RWPE1 (cell line): ENCODE measurements at regions not wholly inside any gene's neighbourhood (a gene's known extent, or its start where the extent isn't known, plus 50 kb on each side); places are given as distances from the start of the nearest gene placed in this dataset.

ENCODE experiments used
- CTCF ChIA-PET: fragments of 350-600 bp; sonication (Branson Sonifier 250); formaldehyde crosslinking; extraction: SDS; loops from one replicate; lab custom pipeline; 2021; lab: Yijun Ruan, JAX
- POLR2A ChIA-PET: fragments of 400-600 bp; formaldehyde crosslinking; extraction: SDS; loops from one replicate; lab custom pipeline; 2020; ENCODE audit warnings: antibody characterized with exemption; ENCODE audit not compliant: low non-redundant PET; lab: Yijun Ruan, JAX
- DNase-seq: peaks from one replicate; pipeline ENCODE4 v3.0.0; 2012; ENCODE audit warnings: low spot score
- H3K27ac ChIP-seq: fragments of 450-650 bp; 2 replicates; pipeline ENCODE4 v1.5.1; 2017
- TF ChIP-seq, protein P1 (sequence below): fragments of 450-650 bp; conservative IDR thresholded peaks from 2 replicates; pipeline ENCODE4 v1.5.1; 2017; ENCODE audit warnings: low read depth, mild to moderate bottlenecking

DNA sequence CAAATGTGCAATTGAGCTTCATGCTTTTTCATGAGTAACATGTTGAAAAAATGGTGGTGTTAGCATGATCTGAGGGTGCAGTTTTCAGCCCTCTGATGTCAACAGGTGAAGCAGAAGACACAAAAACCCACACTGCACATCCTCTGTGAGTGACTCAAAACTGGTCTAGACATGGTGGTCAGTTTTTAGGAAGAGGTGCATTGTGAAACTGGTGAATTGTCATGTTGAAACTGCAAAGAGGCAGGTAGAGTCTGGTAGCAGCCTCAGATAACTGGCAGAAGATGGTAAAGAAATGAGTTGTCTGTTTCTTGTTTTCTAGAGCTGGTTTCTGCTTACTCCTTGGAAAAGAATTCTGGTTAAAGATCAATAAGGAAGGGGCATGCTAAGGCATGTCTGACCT, 97.3 kb upstream of the HMCN1 start:
- peak; percentile 19 for DNase-seq
- CTCF ChIA-PET: no interaction called here

DNA sequence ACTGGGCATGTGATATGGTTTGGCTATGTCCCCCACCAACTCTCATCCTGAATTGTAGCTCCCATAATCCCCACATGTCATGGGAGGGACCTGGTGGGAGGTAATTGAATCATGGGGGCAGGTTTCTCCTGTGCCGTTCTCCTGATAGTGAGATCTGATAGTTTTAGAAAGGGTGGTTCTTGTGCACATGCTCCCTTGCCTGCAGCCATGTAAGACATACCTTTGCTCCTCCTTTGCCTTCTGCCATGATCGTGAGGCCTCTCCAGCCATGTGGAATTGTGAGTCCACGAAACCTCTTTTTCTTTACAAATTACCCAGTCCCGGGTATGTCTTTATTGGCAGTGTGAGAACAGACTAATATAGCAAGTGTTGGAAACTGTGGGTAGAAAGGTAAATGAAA, 99.5 kb upstream of the HMCN1 start:
- TF ChIP-seq, protein P1, sequence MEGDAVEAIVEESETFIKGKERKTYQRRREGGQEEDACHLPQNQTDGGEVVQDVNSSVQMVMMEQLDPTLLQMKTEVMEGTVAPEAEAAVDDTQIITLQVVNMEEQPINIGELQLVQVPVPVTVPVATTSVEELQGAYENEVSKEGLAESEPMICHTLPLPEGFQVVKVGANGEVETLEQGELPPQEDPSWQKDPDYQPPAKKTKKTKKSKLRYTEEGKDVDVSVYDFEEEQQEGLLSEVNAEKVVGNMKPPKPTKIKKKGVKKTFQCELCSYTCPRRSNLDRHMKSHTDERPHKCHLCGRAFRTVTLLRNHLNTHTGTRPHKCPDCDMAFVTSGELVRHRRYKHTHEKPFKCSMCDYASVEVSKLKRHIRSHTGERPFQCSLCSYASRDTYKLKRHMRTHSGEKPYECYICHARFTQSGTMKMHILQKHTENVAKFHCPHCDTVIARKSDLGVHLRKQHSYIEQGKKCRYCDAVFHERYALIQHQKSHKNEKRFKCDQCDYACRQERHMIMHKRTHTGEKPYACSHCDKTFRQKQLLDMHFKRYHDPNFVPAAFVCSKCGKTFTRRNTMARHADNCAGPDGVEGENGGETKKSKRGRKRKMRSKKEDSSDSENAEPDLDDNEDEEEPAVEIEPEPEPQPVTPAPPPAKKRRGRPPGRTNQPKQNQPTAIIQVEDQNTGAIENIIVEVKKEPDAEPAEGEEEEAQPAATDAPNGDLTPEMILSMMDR: no peak
- no peak for DNase-seq
- POLR2A ChIA-PET: no interaction called here
- CTCF ChIA-PET: no interaction called here
- no peak overlapping the region for H3K27ac ChIP-seq

More for the DNA sequence above, 97.3 kb upstream of the HMCN1 start:
- TF ChIP-seq, protein P1: no peak
- POLR2A ChIA-PET: no interaction called here
- H3K27ac ChIP-seq: no peak overlapping the region

DNA sequence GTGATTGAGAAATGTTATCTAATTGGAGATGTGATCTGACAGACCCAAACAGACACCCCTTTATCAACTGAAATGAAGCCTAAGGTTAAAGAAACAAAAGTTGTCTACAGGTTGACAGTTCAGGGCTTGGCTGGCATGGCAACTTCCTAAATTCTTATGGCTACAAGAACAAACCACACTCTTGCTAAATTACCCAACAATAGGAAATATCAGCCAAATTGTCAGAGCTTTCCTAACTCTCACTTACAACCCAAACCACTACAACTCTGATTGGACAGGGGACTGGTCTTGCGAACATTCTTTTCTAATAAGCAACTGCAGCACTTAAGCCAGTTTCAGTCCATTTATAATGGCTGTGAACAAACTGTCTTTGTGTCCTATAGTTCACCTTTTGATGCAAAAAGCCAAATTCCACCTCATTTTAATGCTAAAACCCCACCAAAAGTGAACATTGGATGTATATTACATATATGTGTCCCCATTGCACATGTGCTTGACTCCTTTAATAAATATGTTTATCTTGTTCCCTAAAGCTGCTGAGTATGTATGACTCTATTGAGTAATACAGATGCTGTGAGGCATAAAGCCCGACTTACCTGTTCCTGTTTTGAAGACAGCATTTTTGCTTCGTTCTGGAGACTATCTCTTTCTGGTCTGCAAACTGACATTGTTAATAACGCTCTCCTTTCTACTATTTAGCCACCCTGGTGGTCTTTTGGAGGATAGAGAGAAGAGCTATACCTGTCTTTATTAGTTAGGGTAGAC, 101.3 kb upstream of the HMCN1 start:
- no peak overlapping the region for H3K27ac ChIP-seq
- TF ChIP-seq, protein P1: no peak
- ChIA-PET POLR2A (no interaction called here), CTCF (no interaction called here)
- no peak for DNase-seq

DNA sequence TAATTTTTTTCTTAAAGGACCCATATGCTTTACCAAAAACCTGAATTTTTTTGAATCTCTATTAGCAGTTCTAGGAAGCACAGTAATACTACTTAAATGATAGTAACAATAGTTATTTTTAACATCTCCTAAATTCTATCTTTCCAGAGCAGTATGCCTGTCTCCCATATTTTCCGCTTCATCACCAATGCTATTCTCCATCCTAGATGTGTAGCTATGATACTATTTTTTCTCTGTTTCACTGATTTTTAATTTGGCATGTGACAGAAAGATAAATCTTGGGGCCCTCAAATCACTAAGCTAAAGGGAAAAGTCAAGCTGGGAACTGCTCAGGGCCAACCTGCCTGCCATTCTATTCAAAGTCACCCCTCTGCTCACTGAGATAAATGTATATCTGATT, 102.3 kb upstream of the HMCN1 start:
- no peak for DNase-seq
- ChIA-PET CTCF (no interaction called here), POLR2A (no interaction called here)
- H3K27ac ChIP-seq: no peak overlapping the region
- TF ChIP-seq, protein P1: no peak

DNA sequence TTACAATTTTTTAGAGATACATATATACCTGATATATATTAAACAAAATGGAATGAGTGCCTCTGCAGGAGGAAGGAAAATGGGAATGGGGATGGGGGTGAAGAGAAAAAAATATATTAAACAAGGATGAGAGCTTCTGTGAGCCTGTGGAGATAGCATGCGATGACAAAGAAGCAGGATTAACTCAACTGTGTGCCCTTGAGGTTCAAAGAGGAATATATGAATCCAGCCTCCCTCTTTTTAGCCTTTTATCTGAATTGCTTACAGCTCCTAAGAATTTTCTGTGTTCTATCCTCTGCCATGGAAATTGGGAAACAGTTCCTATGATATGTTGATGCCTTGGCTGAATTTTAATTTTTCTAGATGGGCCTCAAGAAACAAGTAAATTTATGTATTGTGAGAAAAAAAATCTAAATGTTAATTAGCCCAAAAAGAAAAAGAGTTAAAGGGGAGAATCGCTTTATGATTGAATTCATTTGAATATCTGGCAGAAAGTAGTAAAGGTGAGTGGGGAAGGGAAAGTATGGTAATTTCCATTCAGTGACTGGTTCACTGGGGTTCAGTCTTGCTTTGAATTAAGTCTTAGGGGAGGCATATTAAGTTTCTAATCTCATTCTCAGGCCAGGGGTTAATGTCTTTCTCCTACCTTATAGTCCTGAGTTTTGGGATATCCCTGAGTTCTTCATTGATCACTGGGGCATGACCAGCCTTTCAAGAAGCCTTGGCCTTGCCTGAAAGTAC, 106.3 kb upstream of the HMCN1 start:
- H3K27ac ChIP-seq: no peak overlapping the region
- no peak for DNase-seq
- CTCF ChIA-PET: interaction anchor here (0.7 kb wide), 1 partner anchor 909 kb away, joined by 3 read pairs; no protein-coding TSS in a partner anchor
- POLR2A ChIA-PET: no interaction called here
- TF ChIP-seq, protein P1: no peak

DNA sequence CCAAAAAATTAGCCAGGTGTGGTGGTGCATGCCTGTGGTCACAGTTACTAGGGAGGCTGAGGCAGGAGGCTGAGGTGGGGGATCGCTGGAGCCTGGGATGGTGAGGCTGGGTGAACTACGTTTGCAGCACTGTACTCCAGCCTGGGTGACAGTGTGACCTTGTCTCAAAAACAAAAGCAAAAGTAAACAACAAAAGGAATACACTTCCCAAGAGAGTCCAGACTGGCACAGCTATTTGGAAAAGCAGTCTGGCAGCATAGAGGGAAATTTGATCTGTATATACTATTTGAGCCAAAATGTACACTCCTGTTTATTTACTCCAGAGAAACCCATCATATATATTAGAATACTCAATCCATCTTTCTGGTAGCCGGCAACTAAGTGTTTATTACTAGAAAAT, 107.0 kb upstream of the HMCN1 start:
- H3K27ac ChIP-seq: no peak overlapping the region
- DNase-seq: no peak
- TF ChIP-seq, protein P1: no peak
- ChIA-PET CTCF (no interaction called here), POLR2A (no interaction called here)
